OCI-LY1 (cell line): ENCODE measurements at regions not wholly inside any gene's neighbourhood (a gene's known extent, or its start where the extent isn't known, plus 50 kb on each side); places are given as distances from the start of the nearest gene placed in this dataset.
"Not testable (repeated sequence)": the region's sequence is repeated elsewhere in the genome, so short reads cannot be mapped to it uniquely, and the experiment has no call there.

ENCODE experiments used
- H2AFZ ChIP-seq: fragments of 200-600 bp; sonication (generic), shearing (Covaris generic); 2 replicates; pipeline ENCODE4 v1.6.0; 2014; ENCODE audit warnings: antibody characterized with exemption, mild to moderate bottlenecking, low read length
- H3F3A ChIP-seq: fragments of 200-600 bp; sonication (generic), shearing (Covaris generic); 2 replicates; pipeline ENCODE4 v1.6.0; 2014; ENCODE audit warnings: mild to moderate bottlenecking, antibody characterized with exemption, low read length, moderate library complexity; ENCODE audit not compliant: insufficient read depth
- H3K27ac ChIP-seq: fragments of 200-600 bp; sonication (generic); 2 replicates; pipeline ENCODE4 v1.5.1; 2014; ENCODE audit warnings: low read length, mixed run types, mild to moderate bottlenecking, low read depth; ENCODE audit not compliant: poor library complexity, severe bottlenecking
- H3K27me3 ChIP-seq: fragments of 200-600 bp; sonication (generic); 2 replicates; pipeline ENCODE4 v1.6.0; 2014; ENCODE audit warnings: antibody characterized with exemption, mild to moderate bottlenecking, low read length, moderate library complexity; ENCODE audit not compliant: insufficient read depth
- H3K36me3 ChIP-seq: fragments of 200-600 bp; sonication (generic); 2 replicates; pipeline ENCODE4 v1.6.1; 2014; ENCODE audit warnings: mild to moderate bottlenecking, antibody characterized with exemption, low read length, moderate library complexity, mixed read lengths; ENCODE audit not compliant: insufficient read depth
- H3K4me1 ChIP-seq: fragments of 200-600 bp; sonication (generic); 2 replicates; pipeline ENCODE4 v1.5.1; 2014; ENCODE audit warnings: mild to moderate bottlenecking, low read length, moderate library complexity; ENCODE audit not compliant: insufficient read depth, severe bottlenecking
- H3K4me2 ChIP-seq: fragments of 200-600 bp; sonication (generic), shearing (Covaris generic); 2 replicates; pipeline ENCODE4 v1.6.1; 2014; ENCODE audit warnings: low read length
- H3K4me3 ChIP-seq: fragments of 200-600 bp; sonication (generic); 2 replicates; pipeline ENCODE4 v1.5.1; 2014; ENCODE audit warnings: low read length, low read depth, mild to moderate bottlenecking, mixed read lengths; ENCODE audit not compliant: poor library complexity, severe bottlenecking
- H3K79me2 ChIP-seq: fragments of 200-600 bp; shearing (Covaris generic); 2 replicates; pipeline ENCODE4 v1.6.1; 2016; ENCODE audit warnings: mixed run types, low read length, mixed read lengths; ENCODE audit not compliant: insufficient read depth
- H3K9ac ChIP-seq: fragments of 200-600 bp; sonication (generic), shearing (Covaris generic); 2 replicates; pipeline ENCODE4 v1.6.1; 2014; ENCODE audit warnings: mild to moderate bottlenecking, low read length, mixed read lengths
- H3K9me2 ChIP-seq: fragments of 200-600 bp; sonication (generic), shearing (Covaris generic); 2 replicates; pipeline ENCODE4 v1.6.1; 2014; ENCODE audit warnings: low read depth, mild to moderate bottlenecking, low read length, mixed read lengths
- H3K9me3 ChIP-seq: fragments of 200-600 bp; shearing (Covaris generic); 2 replicates; pipeline ENCODE4 v1.6.1; 2014; ENCODE audit warnings: low read length, mixed read lengths
- H4K20me1 ChIP-seq: fragments of 200-600 bp; sonication (generic), shearing (Covaris generic); 2 replicates; pipeline ENCODE4 v1.6.0; 2016; ENCODE audit warnings: mild to moderate bottlenecking, low read length; ENCODE audit not compliant: insufficient read depth
- CTCF ChIP-seq: fragments of 200-600 bp; sonication (generic), shearing (Covaris generic); IDR thresholded peaks from 2 replicates; pipeline ENCODE4 v1.5.1; 2017; ENCODE audit warnings: mild to moderate bottlenecking, antibody characterized with exemption, low read length, moderate library complexity, mixed read lengths
- EZH2 ChIP-seq: fragments of 200-600 bp; sonication (generic), shearing (Covaris generic); IDR thresholded peaks from 2 replicates; pipeline ENCODE4 v1.8.0; 2017; ENCODE audit warnings: borderline replicate concordance, mixed run types, mild to moderate bottlenecking, antibody characterized with exemption, low read length, moderate library complexity, mixed read lengths

GRCh38 chr2:742221-742620, 65.0 kb upstream of the TMEM18 start:
- no peaks in the 10 kb centered on the region for H3K36me3 ChIP-seq
- no peak overlapping the region for H3K4me3 ChIP-seq
- no peak overlapping the region for H3K9ac ChIP-seq
- no peak for TF ChIP-seq CTCF
- TF ChIP-seq EZH2, result no peak
- H3K4me1 ChIP-seq, result no peaks in the 10 kb centered on the region
- H3K79me2 ChIP-seq, result no peaks in the 10 kb centered on the region
- no peaks in the 10 kb centered on the region for H3K27me3 ChIP-seq
- H4K20me1 ChIP-seq, result no peaks in the 10 kb centered on the region
- no peaks in the 10 kb centered on the region for H3F3A ChIP-seq
- H3K27ac ChIP-seq, result no peak overlapping the region
- no peak overlapping the region for H3K4me2 ChIP-seq
- no peak overlapping the region for H2AFZ ChIP-seq
- H3K9me3 ChIP-seq, result no peaks in the 10 kb centered on the region
- H3K9me2 ChIP-seq, result no peaks in the 10 kb centered on the region

- H4K20me1 ChIP-seq, result no peaks in the 10 kb centered on the region
- no peak overlapping the region for H3K4me2 ChIP-seq
- no peaks in the 10 kb centered on the region for H3K36me3 ChIP-seq
- no peak overlapping the region for H3K27ac ChIP-seq
- no peak overlapping the region for H3K4me3 ChIP-seq
- H3K9me2 ChIP-seq, result no peaks in the 10 kb centered on the region
- no peak overlapping the region for H2AFZ ChIP-seq
- H3K4me1 ChIP-seq, result no peaks in the 10 kb centered on the region
- H3K9me3 ChIP-seq, result no peaks in the 10 kb centered on the region
- H3K27me3 ChIP-seq, result no peaks in the 10 kb centered on the region
- TF ChIP-seq EZH2, result no peak
- TF ChIP-seq CTCF, result no peak
- no peaks in the 10 kb centered on the region for H3K79me2 ChIP-seq
- H3K9ac ChIP-seq, result no peak overlapping the region
- no peaks in the 10 kb centered on the region for H3F3A ChIP-seq
These were observed 63.9 kb upstream of the TMEM18 start for GRCh38 chr2:741195-741496.

- not testable (repeated sequence) for H3K79me2 ChIP-seq, H2AFZ ChIP-seq, H3F3A ChIP-seq, H3K4me1 ChIP-seq, H3K4me2 ChIP-seq, H3K9ac ChIP-seq, H3K4me3 ChIP-seq, H3K27me3 ChIP-seq, H3K9me2 ChIP-seq, H3K27ac ChIP-seq, H3K36me3 ChIP-seq, H4K20me1 ChIP-seq, H3K9me3 ChIP-seq
These were observed 63.4 kb upstream of the TMEM18 start for GRCh38 chr2:740322-741194.

GRCh38 chr2:739864-740321, 62.7 kb upstream of the TMEM18 start:
- not testable (repeated sequence) for H3K27me3 ChIP-seq, H3K27ac ChIP-seq, H3F3A ChIP-seq, H4K20me1 ChIP-seq, H3K4me3 ChIP-seq, H3K4me1 ChIP-seq, H3K4me2 ChIP-seq, H3K36me3 ChIP-seq, H2AFZ ChIP-seq, H3K9ac ChIP-seq, H3K79me2 ChIP-seq, H3K9me2 ChIP-seq, H3K9me3 ChIP-seq
